Thyroid gland (tissue), 4 donors: ENCODE measurements at regions not wholly inside any gene's neighbourhood (a gene's known extent, or its start where the extent isn't known, plus 50 kb on each side); places are given as distances from the start of the nearest gene placed in this dataset.
"Not testable (repeated sequence)": the region's sequence is repeated elsewhere in the genome, so short reads cannot be mapped to it uniquely, and the experiment has no call there.

Experiments
- DNase-seq, 2 donors: peaks; one replicate each; pipeline ENCODE4 v3.0.0-alpha.2; 2019
- H3K27ac ChIP-seq, 3 donors: fragments of 200-600 bp; sonication (generic); 1 replicate in 2 of 3; 2 replicates in 1 of 3; pipeline ENCODE4 v1.5.1; 2016 to 2019; ENCODE audit warnings: mild to moderate bottlenecking in 1 of 3, moderate library complexity in 1 of 3
- H3K27me3 ChIP-seq: fragments of 200-600 bp; sonication (generic); one replicate; pipeline ENCODE4 v1.5.1; 2019
- H3K36me3 ChIP-seq, 2 donors: fragments of 200-600 bp; sonication (generic); one replicate each; pipeline ENCODE4 v1.5.1; 2016 to 2019
- H3K4me1 ChIP-seq, 2 donors: fragments of 200-600 bp; sonication (generic); one replicate each; pipeline ENCODE4 v1.5.1; 2017 to 2019
- H3K4me3 ChIP-seq, 3 donors: fragments of 200-600 bp; sonication (generic); replicated peaks in 1 of 3; 1 replicate in 2 of 3; 2 replicates in 1 of 3; pipeline ENCODE4 v1.5.1; 2016; ENCODE audit warnings: mild to moderate bottlenecking in 1 of 3
- H3K9me3 ChIP-seq: fragments of 200-600 bp; sonication (generic); one replicate; pipeline ENCODE4 v1.5.1; 2017
- CTCF ChIP-seq, 6 experiments: fragments of 200-600 bp in 3 of 6; fragments of 450-650 bp in 3 of 6; sonication (generic) in 3 of 6; IDR thresholded peaks; one replicate each; pipeline ENCODE4 v1.5.1; 2016 to 2019; ENCODE audit warnings: antibody characterized with exemption in 6 of 6, mild to moderate bottlenecking in 2 of 6, inconsistent platforms in 1 of 6, moderate library complexity in 1 of 6
- POLR2A ChIP-seq, 2 donors: fragments of 450-650 bp; IDR thresholded peaks; one replicate each; pipeline ENCODE4 v1.6.1; 2017; ENCODE audit warnings: antibody characterized with exemption in 2 of 2, mild to moderate bottlenecking in 2 of 2, moderate library complexity in 1 of 2
- WGBS, 2 donors: methylation state at CpG; one replicate each; pipeline ENCODE4 v1.1.5; 2017; 5-methylcytosine and 5-hydroxymethylcytosine counted together
- intact Hi-C: fragments of 100-400 bp; cut with DNase I; formaldehyde crosslinking; loops from one replicate; pipeline ENCODE4 v1.15.1; 2023

GRCh38 chr1:173365341-173365740, 111.8 kb upstream of the PRDX6 start:
- Histone ChIP-seq H3K27me3 (no peaks in the 10 kb centered on the region), H3K4me3 (no peak overlapping the region), H3K36me3 (no peaks in the 10 kb centered on the region), H3K4me1 (no peaks in the 10 kb centered on the region), H3K27ac (no peak overlapping the region), H3K9me3 (no peaks in the 10 kb centered on the region)
- 79 to 90% methylated on average over 1 of the region's 1 CpG for WGBS, 2 donors
- TF ChIP-seq POLR2A (IDR thresholded peaks at IDR 0.05) (no peak), CTCF (IDR thresholded peaks at IDR 0.05) (no peak)
- intact Hi-C loops: no loop called here
- DNase-seq: no peak

- Histone ChIP-seq H3K9me3 (no peaks in the 10 kb centered on the region), H3K4me1 (no peaks in the 10 kb centered on the region), H3K4me3 (no peak overlapping the region), H3K36me3 (no peaks in the 10 kb centered on the region), H3K27ac (no peak overlapping the region), H3K27me3 (no peaks in the 10 kb centered on the region)
- intact Hi-C loops: no loop called here
- no peak for TF ChIP-seq POLR2A (IDR thresholded peaks at IDR 0.05)
- DNase-seq: no peak
- 85 to 87% methylated on average over 6 of the region's 6 CpGs for WGBS, 2 donors
Measured at GRCh38 chr1:173367136-173367535, 110.0 kb upstream of the PRDX6 start.

GRCh38 chr1:173370586-173370985, 106.5 kb upstream of the PRDX6 start:
- 52 to 70% methylated on average over 2 to 3 of the region's 3 CpGs for WGBS, 2 donors
- H3K27me3 ChIP-seq, H3K36me3 ChIP-seq, H3K27ac ChIP-seq, H3K4me3 ChIP-seq, H3K9me3 ChIP-seq, H3K4me1 ChIP-seq, DNase-seq, intact Hi-C loops: not testable (repeated sequence)

- intact Hi-C loops, H3K36me3 ChIP-seq, H3K9me3 ChIP-seq, H3K4me1 ChIP-seq, DNase-seq, H3K27me3 ChIP-seq, H3K27ac ChIP-seq, H3K4me3 ChIP-seq: not testable (repeated sequence)
- WGBS, 2 donors: 87 to 96% methylated on average over 1 of the region's 1 CpG
Measured at GRCh38 chr1:173376065-173376464, 101.1 kb upstream of the PRDX6 start.

GRCh38 chr1:173377266-173377665, 99.9 kb upstream of the PRDX6 start:
- Histone ChIP-seq H3K4me1 (no peaks in the 10 kb centered on the region), H3K4me3 (no peak overlapping the region), H3K27ac (no peak overlapping the region), H3K9me3 (no peaks in the 10 kb centered on the region), H3K27me3 (no peaks in the 10 kb centered on the region), H3K36me3 (no peaks in the 10 kb centered on the region)
- intact Hi-C loops: no loop called here
- 89 to 90% methylated on average over 13 of the region's 13 CpGs for WGBS, 2 donors
- DNase-seq: no peak
- no peak for TF ChIP-seq CTCF (IDR thresholded peaks at IDR 0.05)
- no peak for TF ChIP-seq POLR2A (IDR thresholded peaks at IDR 0.05)

- 83 to 84% methylated on average over 1 of the region's 1 CpG for WGBS, 2 donors
- Histone ChIP-seq H3K27me3 (no peaks in the 10 kb centered on the region), H3K36me3 (no peaks in the 10 kb centered on the region), H3K9me3 (no peaks in the 10 kb centered on the region), H3K4me3 (no peak overlapping the region), H3K4me1 (no peaks in the 10 kb centered on the region), H3K27ac (no peak overlapping the region)
- DNase-seq: no peak
- TF ChIP-seq POLR2A (IDR thresholded peaks at IDR 0.05): no peak
- TF ChIP-seq CTCF (IDR thresholded peaks at IDR 0.05): no peak
- intact Hi-C loops: no loop called here
Measured at GRCh38 chr1:173383351-173383750, 93.8 kb upstream of the PRDX6 start.

GRCh38 chr1:173388352-173388751, 88.8 kb upstream of the PRDX6 start:
- Histone ChIP-seq H3K36me3 (no peaks in the 10 kb centered on the region), H3K4me1 (no peaks in the 10 kb centered on the region), H3K9me3 (no peaks in the 10 kb centered on the region), H3K4me3 (no peak overlapping the region), H3K27me3 (no peaks in the 10 kb centered on the region), H3K27ac (no peak overlapping the region)
- TF ChIP-seq CTCF (IDR thresholded peaks at IDR 0.05): no peak
- no peak for TF ChIP-seq POLR2A (IDR thresholded peaks at IDR 0.05)
- 87 to 95% methylated on average over 1 of the region's 1 CpG for WGBS, 2 donors
- intact Hi-C loops: no loop called here
- no peak for DNase-seq
